ENCODE measurements at regions not wholly inside any gene's neighbourhood (a gene's known extent, or its start where the extent isn't known, plus 50 kb on each side); places are given as distances from the start of the nearest gene placed in this dataset.

DNA sequence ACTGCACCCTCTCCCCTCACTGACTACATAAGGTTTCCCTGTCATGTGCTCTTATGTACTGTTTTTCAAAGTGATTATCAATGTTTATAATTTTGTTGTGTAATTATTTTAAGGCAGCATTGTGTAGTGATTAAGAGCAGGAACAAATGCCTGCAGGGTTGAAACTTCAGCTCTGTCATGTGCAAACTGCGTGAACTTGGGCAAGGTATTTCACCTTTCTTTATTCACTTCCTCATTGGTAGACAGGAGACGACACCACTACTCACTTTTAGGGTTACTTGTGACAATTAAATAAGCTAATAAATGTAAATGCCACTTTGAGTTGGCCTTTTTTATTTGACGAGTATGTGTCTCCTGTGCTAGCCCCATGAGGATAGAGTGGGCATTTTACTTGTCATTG lies 86.5 kb upstream of the E2F8 start:
- Histone ChIP-seq H3K9me2 (ENCODE audit: insufficient read depth) (no peaks in the 10 kb centered on the region), H3K4me3 (no peak overlapping the region), H2AFZ (no peak overlapping the region), H3K27ac (ENCODE audit: low read depth) (no peak overlapping the region), H3K79me2 (replicated peaks; ENCODE audit: insufficient read depth) (no peaks in the 10 kb centered on the region), H3K4me2 (no peak overlapping the region), H4K20me1 (replicated peaks; ENCODE audit: insufficient read depth) (no peaks in the 10 kb centered on the region; the same call in 1 of the 2 replicates), H3K27me3 (ENCODE audit: insufficient read depth) (no peaks in the 10 kb centered on the region), H3F3A (replicated peaks; ENCODE audit: low read depth) (no peaks in the 10 kb centered on the region), H3K4me1 (ENCODE audit: insufficient read depth) (no peaks in the 10 kb centered on the region), H3K36me3 (ENCODE audit: insufficient read depth) (no peaks in the 10 kb centered on the region)
- ATAC-seq (no peak), DNase-seq (ENCODE audit: low spot score) (no peak)
- TF ChIP-seq, protein P1, sequence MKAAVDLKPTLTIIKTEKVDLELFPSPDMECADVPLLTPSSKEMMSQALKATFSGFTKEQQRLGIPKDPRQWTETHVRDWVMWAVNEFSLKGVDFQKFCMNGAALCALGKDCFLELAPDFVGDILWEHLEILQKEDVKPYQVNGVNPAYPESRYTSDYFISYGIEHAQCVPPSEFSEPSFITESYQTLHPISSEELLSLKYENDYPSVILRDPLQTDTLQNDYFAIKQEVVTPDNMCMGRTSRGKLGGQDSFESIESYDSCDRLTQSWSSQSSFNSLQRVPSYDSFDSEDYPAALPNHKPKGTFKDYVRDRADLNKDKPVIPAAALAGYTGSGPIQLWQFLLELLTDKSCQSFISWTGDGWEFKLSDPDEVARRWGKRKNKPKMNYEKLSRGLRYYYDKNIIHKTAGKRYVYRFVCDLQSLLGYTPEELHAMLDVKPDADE (IDR thresholded peaks at IDR 0.05): no peak
- no peak for TF ChIP-seq NANOG (IDR thresholded peaks at IDR 0.05; ENCODE audit: borderline replicate concordance)
- no peak for TF ChIP-seq EZH2 (IDR thresholded peaks at IDR 0.05; ENCODE audit: low read depth, unreplicated experiment)
- no peak for TF ChIP-seq ZNF462 (CRISPR knock-in tag; IDR thresholded peaks at IDR 0.05)
- TF ChIP-seq EZH2phosphoT487 (IDR thresholded peaks at IDR 0.05; ENCODE audit: unreplicated experiment): no peak
- TF ChIP-seq CTCF (conservative IDR thresholded peaks at IDR 0.05; ENCODE audit: low read depth in 2 of 2): no peak
- TF ChIP-seq POLR2AphosphoS5 (IDR thresholded peaks at IDR 0.05; ENCODE audit: low read depth): no peak
- no peak for TF ChIP-seq JUNB (IDR thresholded peaks at IDR 0.05; ENCODE audit: unreplicated experiment)
- no peak for TF ChIP-seq CREB1 (CRISPR knock-in tag; IDR thresholded peaks at IDR 0.05; ENCODE audit: low read depth)
- TF ChIP-seq REST (IDR thresholded peaks at IDR 0.05; ENCODE audit: unreplicated experiment): no peak
- no peak for TF ChIP-seq STAT1 (IDR thresholded peaks at IDR 0.05; ENCODE audit: unreplicated experiment)
- no peak for TF ChIP-seq ZNF331 (CRISPR knock-in tag; IDR thresholded peaks at IDR 0.05; ENCODE audit: low read depth)
- TF ChIP-seq ZNF114 (CRISPR knock-in tag; IDR thresholded peaks at IDR 0.05): no peak
- Mint-ChIP-seq H3K27me3 (ENCODE audit: insufficient read depth, low read depth, poor library complexity) (no peaks in the 10 kb centered on the region), H3K4me1 (no peaks in the 10 kb centered on the region), H3K4me3 (no peak overlapping the region), H3K27ac (no peak overlapping the region), H3K9me3 (no peaks in the 10 kb centered on the region), H3K36me3 (ENCODE audit: low read depth) (no peaks in the 10 kb centered on the region)
